ENCODE measurements at regions not wholly inside any gene's neighbourhood (a gene's known extent, or its start where the extent isn't known, plus 50 kb on each side); places are given as distances from the start of the nearest gene placed in this dataset.

DNA sequence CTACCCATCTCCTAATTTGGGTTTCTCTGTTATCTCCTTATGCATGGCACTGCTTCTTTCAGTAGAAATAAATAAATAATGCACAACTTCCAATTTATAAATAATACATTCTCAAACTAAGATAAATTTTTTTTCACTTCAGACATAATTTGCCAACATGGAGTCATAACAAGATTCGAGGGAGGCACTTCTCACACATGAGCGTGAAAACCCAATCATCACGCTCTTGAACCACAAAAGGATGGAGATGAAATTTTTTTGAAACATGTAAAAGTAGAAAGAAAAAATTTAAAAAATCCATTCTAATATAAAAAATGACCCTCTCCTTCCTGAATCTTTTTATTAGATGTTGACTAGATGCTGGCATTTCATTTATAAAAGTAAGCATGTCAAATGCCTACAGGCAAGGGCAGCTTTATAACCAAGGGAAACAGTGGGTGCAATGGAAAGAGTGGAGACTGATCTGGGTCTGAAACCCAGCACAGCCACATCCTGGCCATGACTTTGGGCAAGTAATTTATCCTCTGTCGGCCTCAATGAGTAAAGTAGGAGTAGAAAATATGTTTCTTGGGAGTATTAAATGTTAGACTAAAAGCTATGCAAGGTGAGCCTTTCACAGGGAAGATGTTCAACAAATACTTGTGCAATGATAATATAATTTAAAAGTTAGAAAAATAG is 185.0 kb downstream of the STK31 start:
- no peak for TF ChIP-seq POLR2A (IDR thresholded peaks at IDR 0.05)
- TF ChIP-seq, protein P1, sequence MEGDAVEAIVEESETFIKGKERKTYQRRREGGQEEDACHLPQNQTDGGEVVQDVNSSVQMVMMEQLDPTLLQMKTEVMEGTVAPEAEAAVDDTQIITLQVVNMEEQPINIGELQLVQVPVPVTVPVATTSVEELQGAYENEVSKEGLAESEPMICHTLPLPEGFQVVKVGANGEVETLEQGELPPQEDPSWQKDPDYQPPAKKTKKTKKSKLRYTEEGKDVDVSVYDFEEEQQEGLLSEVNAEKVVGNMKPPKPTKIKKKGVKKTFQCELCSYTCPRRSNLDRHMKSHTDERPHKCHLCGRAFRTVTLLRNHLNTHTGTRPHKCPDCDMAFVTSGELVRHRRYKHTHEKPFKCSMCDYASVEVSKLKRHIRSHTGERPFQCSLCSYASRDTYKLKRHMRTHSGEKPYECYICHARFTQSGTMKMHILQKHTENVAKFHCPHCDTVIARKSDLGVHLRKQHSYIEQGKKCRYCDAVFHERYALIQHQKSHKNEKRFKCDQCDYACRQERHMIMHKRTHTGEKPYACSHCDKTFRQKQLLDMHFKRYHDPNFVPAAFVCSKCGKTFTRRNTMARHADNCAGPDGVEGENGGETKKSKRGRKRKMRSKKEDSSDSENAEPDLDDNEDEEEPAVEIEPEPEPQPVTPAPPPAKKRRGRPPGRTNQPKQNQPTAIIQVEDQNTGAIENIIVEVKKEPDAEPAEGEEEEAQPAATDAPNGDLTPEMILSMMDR (IDR thresholded peaks at IDR 0.05), result no peak
